ENCODE measurements at regions not wholly inside any gene's neighbourhood (a gene's known extent, or its start where the extent isn't known, plus 50 kb on each side); places are given as distances from the start of the nearest gene placed in this dataset.

DNA sequence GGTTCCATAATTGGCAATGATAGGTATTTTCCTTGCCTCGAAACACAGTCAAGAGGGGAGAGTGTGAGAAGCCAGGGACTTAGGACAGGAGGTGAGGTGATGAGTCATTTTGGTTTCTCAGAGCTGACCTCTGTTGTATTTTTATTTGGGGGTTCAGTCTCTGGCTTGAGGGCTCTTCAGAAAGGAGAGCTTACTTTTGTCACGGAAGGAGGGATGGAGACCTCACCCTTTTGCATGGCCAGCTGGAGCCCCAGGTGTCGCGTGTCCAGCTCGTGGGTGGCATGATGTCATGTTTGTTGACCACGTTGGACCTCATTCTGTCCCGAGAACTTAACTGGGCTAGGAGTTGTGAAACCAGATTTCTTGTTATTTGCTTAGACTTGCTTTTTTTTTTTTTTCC is 293.9 kb downstream of the QKI start:
- H3K36me3 ChIP-seq (ENCODE audit: control insufficient read depth in 2 of 2, extremely low read depth in 1 of 2, insufficient read depth in 2 of 2, low read length in 2 of 2): no peaks in the 10 kb centered on the region
- no peak overlapping the region for H3K4me2 ChIP-seq (ENCODE audit: control insufficient read depth, extremely low read depth, insufficient read depth, low read depth, low read length)
- dilution Hi-C loops (cut with MboI; ENCODE audit: extremely low pct_ligation_motif_present, low sequenced_read_pairs): no loop called here
- no peak overlapping the region for H2AFZ ChIP-seq (ENCODE audit: control insufficient read depth, low read length)
- no peaks in the 10 kb centered on the region for H3K4me1 ChIP-seq (ENCODE audit: control insufficient read depth, extremely low read depth, insufficient read depth, low read length)
- H3K9me3 ChIP-seq (ENCODE audit: control insufficient read depth, low read depth, low read length): no peaks in the 10 kb centered on the region
- TF ChIP-seq, protein P1, sequence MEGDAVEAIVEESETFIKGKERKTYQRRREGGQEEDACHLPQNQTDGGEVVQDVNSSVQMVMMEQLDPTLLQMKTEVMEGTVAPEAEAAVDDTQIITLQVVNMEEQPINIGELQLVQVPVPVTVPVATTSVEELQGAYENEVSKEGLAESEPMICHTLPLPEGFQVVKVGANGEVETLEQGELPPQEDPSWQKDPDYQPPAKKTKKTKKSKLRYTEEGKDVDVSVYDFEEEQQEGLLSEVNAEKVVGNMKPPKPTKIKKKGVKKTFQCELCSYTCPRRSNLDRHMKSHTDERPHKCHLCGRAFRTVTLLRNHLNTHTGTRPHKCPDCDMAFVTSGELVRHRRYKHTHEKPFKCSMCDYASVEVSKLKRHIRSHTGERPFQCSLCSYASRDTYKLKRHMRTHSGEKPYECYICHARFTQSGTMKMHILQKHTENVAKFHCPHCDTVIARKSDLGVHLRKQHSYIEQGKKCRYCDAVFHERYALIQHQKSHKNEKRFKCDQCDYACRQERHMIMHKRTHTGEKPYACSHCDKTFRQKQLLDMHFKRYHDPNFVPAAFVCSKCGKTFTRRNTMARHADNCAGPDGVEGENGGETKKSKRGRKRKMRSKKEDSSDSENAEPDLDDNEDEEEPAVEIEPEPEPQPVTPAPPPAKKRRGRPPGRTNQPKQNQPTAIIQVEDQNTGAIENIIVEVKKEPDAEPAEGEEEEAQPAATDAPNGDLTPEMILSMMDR (optimal IDR thresholded peaks at IDR 0.05 in 1 of 3, IDR thresholded peaks at IDR 0.05 in 1 of 3, conservative IDR thresholded peaks at IDR 0.05 in 1 of 3; ENCODE audit: extremely low read depth in 1 of 3, insufficient read depth in 2 of 3, low read length in 3 of 3): no peak
- no peak for TF ChIP-seq EZH2 (IDR thresholded peaks at IDR 0.05; ENCODE audit: low read length)
- H3K9ac ChIP-seq (ENCODE audit: control insufficient read depth, extremely low read depth, insufficient read depth, low read length): no peak overlapping the region
- no peak overlapping the region for H3K4me3 ChIP-seq (ENCODE audit: control insufficient read depth in 2 of 3, extremely low read depth in 1 of 3, insufficient read depth in 2 of 3, low read depth in 1 of 3, low read length in 3 of 3)
- no peak for DNase-seq (ENCODE audit: low read depth, low spot score)
- no peaks in the 10 kb centered on the region for H3K27me3 ChIP-seq (ENCODE audit: control insufficient read depth, extremely low read depth, insufficient read depth, low read length)
- H4K20me1 ChIP-seq (ENCODE audit: control insufficient read depth, extremely low read depth, insufficient read depth, low read length): no peaks in the 10 kb centered on the region
- no peak for FAIRE-seq
- no peak overlapping the region for H3K27ac ChIP-seq (ENCODE audit: control insufficient read depth, insufficient read depth, low read length)
- H3K9me1 ChIP-seq (ENCODE audit: control insufficient read depth, extremely low read depth, insufficient read depth, low read length): no peaks in the 10 kb centered on the region
- H3K79me2 ChIP-seq (ENCODE audit: control insufficient read depth, insufficient read depth, low read length): no peaks in the 10 kb centered on the region

DNA sequence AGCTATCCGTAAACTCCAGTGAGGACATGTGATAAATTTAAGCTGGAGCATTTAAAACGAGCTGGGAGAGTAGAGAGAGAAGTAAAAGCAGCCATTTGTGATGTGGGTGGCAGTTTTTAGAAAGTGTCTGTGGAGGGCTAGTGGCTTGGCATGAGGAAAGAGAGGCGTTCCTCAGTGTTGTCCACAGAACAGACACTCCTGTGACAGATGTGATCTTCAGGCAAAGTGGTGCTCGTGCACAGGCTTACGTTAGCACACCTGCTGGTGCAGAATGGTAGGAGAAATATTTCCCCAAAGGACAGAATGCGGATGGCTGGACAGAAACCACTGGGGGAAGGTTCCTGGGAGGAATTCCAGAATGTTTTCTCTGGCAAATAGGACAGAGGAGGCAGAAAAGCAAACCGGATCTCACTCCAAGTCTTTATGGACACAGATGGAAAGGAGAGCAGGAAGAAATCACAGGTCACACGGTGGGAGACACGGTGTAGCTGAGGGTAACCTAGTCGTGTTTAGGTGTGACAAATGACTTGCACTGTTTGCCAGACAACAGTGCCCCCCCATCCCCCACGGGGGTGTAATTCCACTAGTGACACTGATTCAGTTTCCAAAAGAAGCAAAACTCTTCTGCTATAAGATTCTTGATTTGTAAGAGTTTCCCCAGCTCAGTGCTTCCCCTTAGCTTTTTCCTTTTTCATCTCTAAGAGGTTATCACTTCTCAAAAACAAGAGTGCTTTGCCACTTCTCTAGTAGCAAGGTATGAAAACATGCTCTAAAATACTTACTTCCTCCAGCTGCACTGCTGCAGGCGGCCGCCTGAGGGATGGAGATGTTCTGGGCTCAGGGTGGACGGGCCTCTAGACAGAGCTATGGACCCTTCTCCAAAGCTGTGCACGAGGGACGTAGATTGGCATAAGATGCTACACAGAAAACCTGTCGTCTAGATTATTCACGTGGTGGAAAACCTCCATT is 293.2 kb downstream of the QKI start:
- no peaks in the 10 kb centered on the region for H3K9me3 ChIP-seq (ENCODE audit: control insufficient read depth, low read depth, low read length)
- no peak overlapping the region for H3K4me3 ChIP-seq (ENCODE audit: control insufficient read depth in 2 of 3, extremely low read depth in 1 of 3, insufficient read depth in 2 of 3, low read depth in 1 of 3, low read length in 3 of 3)
- dilution Hi-C loops (cut with MboI; ENCODE audit: extremely low pct_ligation_motif_present, low sequenced_read_pairs): no loop called here
- H3K36me3 ChIP-seq (ENCODE audit: control insufficient read depth in 2 of 2, extremely low read depth in 1 of 2, insufficient read depth in 2 of 2, low read length in 2 of 2): no peaks in the 10 kb centered on the region
- no peak overlapping the region for H2AFZ ChIP-seq (ENCODE audit: control insufficient read depth, low read length)
- no peaks in the 10 kb centered on the region for H3K79me2 ChIP-seq (ENCODE audit: control insufficient read depth, insufficient read depth, low read length)
- no peak overlapping the region for H3K9ac ChIP-seq (ENCODE audit: control insufficient read depth, extremely low read depth, insufficient read depth, low read length)
- no peaks in the 10 kb centered on the region for H3K27me3 ChIP-seq (ENCODE audit: control insufficient read depth, extremely low read depth, insufficient read depth, low read length)
- DNase-seq (ENCODE audit: low read depth, low spot score): no peak
- no peaks in the 10 kb centered on the region for H3K9me1 ChIP-seq (ENCODE audit: control insufficient read depth, extremely low read depth, insufficient read depth, low read length)
- H3K4me2 ChIP-seq (ENCODE audit: control insufficient read depth, extremely low read depth, insufficient read depth, low read depth, low read length): no peak overlapping the region
- TF ChIP-seq, protein P1 (optimal IDR thresholded peaks at IDR 0.05 in 1 of 3, IDR thresholded peaks at IDR 0.05 in 1 of 3, conservative IDR thresholded peaks at IDR 0.05 in 1 of 3; ENCODE audit: extremely low read depth in 1 of 3, insufficient read depth in 2 of 3, low read length in 3 of 3): no peak
- no peak for TF ChIP-seq EZH2 (IDR thresholded peaks at IDR 0.05; ENCODE audit: low read length)
- H3K27ac ChIP-seq (ENCODE audit: control insufficient read depth, insufficient read depth, low read length): no peak overlapping the region
- FAIRE-seq: no peak
- H3K4me1 ChIP-seq (ENCODE audit: control insufficient read depth, extremely low read depth, insufficient read depth, low read length): no peaks in the 10 kb centered on the region
- no peaks in the 10 kb centered on the region for H4K20me1 ChIP-seq (ENCODE audit: control insufficient read depth, extremely low read depth, insufficient read depth, low read length)

All from keratinocyte (primary cell).